OCI-LY3 (cell line): ENCODE measurements at regions not wholly inside any gene's neighbourhood (a gene's known extent, or its start where the extent isn't known, plus 50 kb on each side); places are given as distances from the start of the nearest gene placed in this dataset.

ENCODE experiments used
- H2AFZ ChIP-seq: fragments of 200-600, 300-600 bp; shearing (Covaris generic); 2 replicates; pipeline ENCODE4 v1.6.0; 2014; ENCODE audit warnings: antibody characterized with exemption, low read depth, low read length
- H3K27ac ChIP-seq: fragments of 200-600, 300-600 bp; sonication (generic); 2 replicates; pipeline ENCODE4 v1.5.1; 2014; ENCODE audit warnings: mild to moderate bottlenecking, low read length, moderate library complexity, mixed read lengths
- H3K27me3 ChIP-seq: fragments of 200-600, 300-600 bp; sonication (generic); 2 replicates; pipeline ENCODE4 v1.6.1; 2014; ENCODE audit warnings: low read depth, low read length, mixed read lengths
- H3K36me3 ChIP-seq: fragments of 200-600, 300-600 bp; sonication (generic); replicated peaks from 2 replicates; pipeline ENCODE3; 2014; ENCODE audit warnings: low read depth, low read length, mixed read lengths
- H3K4me1 ChIP-seq: fragments of 300-600, 200-600 bp; sonication (generic); 2 replicates; pipeline ENCODE4 v1.6.1; 2014; ENCODE audit warnings: low read length, mixed read lengths
- H3K4me2 ChIP-seq: fragments of 200-600, 300-600 bp; sonication (generic); 2 replicates; pipeline ENCODE4 v1.6.1; 2014; ENCODE audit warnings: low read length, mixed read lengths
- H3K4me3 ChIP-seq: fragments of 300-600, 200-600 bp; sonication (generic); 2 replicates; pipeline ENCODE4 v1.5.1; 2014; ENCODE audit warnings: antibody characterized with exemption, mild to moderate bottlenecking, low read length, moderate library complexity
- H3K79me2 ChIP-seq: fragments of 300-600, 200-600 bp; shearing (Covaris generic); 2 replicates; pipeline ENCODE4 v1.6.1; 2014; ENCODE audit warnings: mild to moderate bottlenecking, low read length, mixed read lengths
- H3K9ac ChIP-seq: fragments of 300-600, 200-600 bp; shearing (Covaris generic); 2 replicates; pipeline ENCODE4 v1.6.0; 2014; ENCODE audit warnings: mild to moderate bottlenecking, low read length, moderate library complexity
- H3K9me3 ChIP-seq: fragments of 200-600, 300-600 bp; shearing (Covaris generic); 2 replicates; pipeline ENCODE4 v1.6.1; 2014; ENCODE audit warnings: low read length, mixed read lengths; ENCODE audit not compliant: insufficient read depth
- H4K20me1 ChIP-seq: fragments of 200-600, 300-600 bp; sonication (generic); 2 replicates; pipeline ENCODE4 v1.6.1; 2016; ENCODE audit warnings: low read length, mixed read lengths; ENCODE audit not compliant: insufficient read depth
- CTCF ChIP-seq: fragments of 200-600, 300-600 bp; sonication (generic); IDR thresholded peaks from 2 replicates; pipeline ENCODE4 v1.5.1; 2014; ENCODE audit warnings: antibody characterized with exemption, low read length, low read depth
- EZH2phosphoT487 ChIP-seq: fragments of 200-600 bp; shearing (Covaris generic); IDR thresholded peaks from 2 replicates; pipeline ENCODE4 v1.6.1; 2018; ENCODE audit warnings: antibody characterized with exemption, mixed run types, low read depth

DNA sequence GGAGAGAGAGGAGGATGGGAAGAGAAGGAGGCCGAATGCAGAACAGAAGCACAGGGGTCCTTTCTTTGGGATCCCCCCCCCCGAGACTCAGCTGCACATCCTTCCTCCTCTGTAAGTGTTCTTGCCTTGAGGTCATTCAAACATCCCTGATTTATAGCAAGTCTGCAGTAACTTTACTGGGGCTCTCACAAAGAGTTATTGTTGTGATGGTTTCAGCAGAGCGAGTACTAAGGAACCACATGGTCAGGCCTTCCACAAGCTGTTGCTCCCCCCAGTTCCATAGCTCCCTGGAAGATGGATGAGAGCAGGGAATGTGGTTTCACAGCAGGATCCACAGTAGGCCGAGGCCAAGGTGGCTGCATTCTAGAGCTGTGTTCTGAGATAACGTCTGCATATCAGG is 351.4 kb upstream of the CDH4 start:
- peaks cover 10% of the 10 kb centered on the region for H3K4me1 ChIP-seq
- H3K36me3 ChIP-seq, result no peaks in the 10 kb centered on the region
- H3K9ac ChIP-seq, result no peak overlapping the region
- H3K79me2 ChIP-seq, result no peaks in the 10 kb centered on the region
- TF ChIP-seq CTCF, result no peak
- TF ChIP-seq EZH2phosphoT487, result no peak
- no peak overlapping the region for H3K4me3 ChIP-seq
- no peak overlapping the region for H3K4me2 ChIP-seq
- H3K9me3 ChIP-seq, result 0 out of 2 replicates have a peak, but pooled peaks cover 10% of the 10 kb centered on the region
- H2AFZ ChIP-seq, result no peak overlapping the region
- H4K20me1 ChIP-seq, result no peaks in the 10 kb centered on the region
- no peak overlapping the region for H3K27ac ChIP-seq
- H3K27me3 ChIP-seq, result no peaks in the 10 kb centered on the region

GRCh38 chr20:60901831-60902230 is 350.2 kb upstream of the CDH4 start:
- TF ChIP-seq EZH2phosphoT487 (no peak), CTCF (no peak)
- 0 out of 2 replicates have a peak, but pooled peaks cover 10% of the 10 kb centered on the region for H3K9me3 ChIP-seq

DNA sequence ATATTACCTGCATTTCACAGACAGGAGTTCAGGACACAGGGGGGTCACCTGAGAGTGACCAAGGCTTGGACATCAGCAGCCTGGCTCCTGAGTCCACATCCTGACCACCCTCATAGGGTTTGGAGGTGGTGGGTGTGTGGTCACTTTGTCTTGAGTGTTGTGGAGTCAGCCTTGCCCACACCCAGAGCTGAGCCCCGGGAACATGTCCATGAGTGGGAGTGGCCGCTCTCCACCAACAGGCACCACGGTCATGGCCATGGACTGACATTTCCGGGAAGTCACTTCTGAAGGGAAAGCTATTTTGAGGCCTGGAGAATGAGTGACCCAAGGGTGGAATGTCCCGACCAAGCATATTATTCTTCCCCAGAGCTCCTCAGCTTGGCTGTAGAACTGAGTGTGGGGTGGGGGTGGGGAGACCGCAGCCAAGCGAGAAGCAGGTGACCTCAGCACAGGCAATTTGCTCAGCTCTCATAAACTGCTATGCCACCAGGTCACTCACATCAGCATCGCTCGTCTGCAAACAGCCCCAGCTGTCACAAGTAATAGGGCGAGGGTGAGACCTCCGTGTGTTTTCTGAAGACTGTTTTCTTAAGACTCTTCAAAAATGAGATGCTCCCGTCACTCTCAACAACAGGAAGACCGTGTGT is 348.6 kb upstream of the CDH4 start:
- no peak overlapping the region for H3K4me3 ChIP-seq
- H2AFZ ChIP-seq, result no peak overlapping the region
- TF ChIP-seq EZH2phosphoT487 (no peak), CTCF (no peak)
- H3K4me1 ChIP-seq, result peaks cover 10% of the 10 kb centered on the region
- H3K4me2 ChIP-seq, result no peak overlapping the region
- H3K36me3 ChIP-seq, result no peaks in the 10 kb centered on the region
- H3K79me2 ChIP-seq, result no peaks in the 10 kb centered on the region
- H3K9me3 ChIP-seq, result 0 out of 2 replicates have a peak, but pooled peaks cover 10% of the 10 kb centered on the region
- no peak overlapping the region for H3K9ac ChIP-seq
- no peak overlapping the region for H3K27ac ChIP-seq
- no peaks in the 10 kb centered on the region for H4K20me1 ChIP-seq
- H3K27me3 ChIP-seq, result peaks cover 3% of the 10 kb centered on the region; the same call in 1 of the 2 replicates

More at GRCh38 chr20:60901831-60902230, 350.2 kb upstream of the CDH4 start:
- Histone ChIP-seq H3K4me3 (no peak overlapping the region), H2AFZ (no peak overlapping the region), H4K20me1 (no peaks in the 10 kb centered on the region), H3K27ac (no peak overlapping the region), H3K79me2 (no peaks in the 10 kb centered on the region), H3K4me1 (peaks cover 10% of the 10 kb centered on the region), H3K9ac (no peak overlapping the region), H3K4me2 (no peak overlapping the region), H3K36me3 (no peaks in the 10 kb centered on the region), H3K27me3 (peaks cover 3% of the 10 kb centered on the region; the same call in 1 of the 2 replicates)

DNA sequence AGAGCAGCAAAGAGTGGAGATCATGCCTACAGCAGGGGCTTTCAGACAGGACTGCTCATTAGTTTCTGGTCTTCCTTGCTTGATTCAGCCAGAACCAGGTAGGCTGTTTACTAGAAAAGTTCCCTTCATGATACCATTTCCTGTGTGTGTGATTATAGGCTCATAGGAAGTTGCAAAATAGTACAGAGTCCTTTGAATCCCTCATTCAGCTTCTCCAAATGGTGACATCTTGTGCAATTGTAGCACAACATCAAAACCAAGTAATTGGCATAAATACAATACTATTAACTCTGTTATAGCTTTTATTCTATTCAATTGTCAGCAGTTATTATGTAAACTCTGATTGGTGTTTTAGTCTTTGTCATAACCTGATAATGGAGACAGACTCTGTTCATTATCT is 347.3 kb upstream of the CDH4 start:
- Histone ChIP-seq H3K27ac (no peak overlapping the region), H3K27me3 (peaks cover 3% of the 10 kb centered on the region; the same call in 1 of the 2 replicates), H3K4me3 (no peak overlapping the region), H2AFZ (no peak overlapping the region), H3K4me1 (peaks cover 9% of the 10 kb centered on the region), H4K20me1 (no peaks in the 10 kb centered on the region), H3K9me3 (0 out of 2 replicates have a peak, but pooled peaks cover 10% of the 10 kb centered on the region), H3K9ac (no peak overlapping the region), H3K79me2 (no peaks in the 10 kb centered on the region), H3K36me3 (no peaks in the 10 kb centered on the region), H3K4me2 (no peak overlapping the region)
- TF ChIP-seq EZH2phosphoT487, result no peak
- TF ChIP-seq CTCF, result no peak
